BJ (cell line): ENCODE measurements at regions not wholly inside any gene's neighbourhood (a gene's known extent, or its start where the extent isn't known, plus 50 kb on each side); places are given as distances from the start of the nearest gene placed in this dataset.

Source experiments
- CTCF ChIA-PET: fragments of 350-600 bp; formaldehyde crosslinking; extraction: SDS; loops from one replicate; lab custom pipeline; 2021; ENCODE audit warnings: antibody characterized with exemption, inconsistent platforms; lab: Yijun Ruan, JAX
- POLR2A ChIA-PET: fragments of 300-600 bp; sonication (Branson Sonifier 250); formaldehyde crosslinking; extraction: SDS; loops from one replicate; lab custom pipeline; 2021; ENCODE audit warnings: antibody characterized with exemption; lab: Charles Lee
- DNase-seq: peaks from one replicate; pipeline ENCODE4 v3.0.0-alpha.2; 2011; ENCODE audit warnings: low read depth
- H3K27me3 ChIP-seq: 2 replicates; pipeline ENCODE4 v1.6.0; 2011; ENCODE audit warnings: low read length; ENCODE audit not compliant: control insufficient read depth, insufficient read depth
- H3K36me3 ChIP-seq: 2 replicates; pipeline ENCODE4 v1.5.1; 2011; ENCODE audit warnings: low read length; ENCODE audit not compliant: control insufficient read depth, insufficient read depth
- H3K4me3 ChIP-seq: 2 replicates; pipeline ENCODE4 v1.5.1; 2011; ENCODE audit warnings: low read depth, mild to moderate bottlenecking, control low read depth, low read length
- TF ChIP-seq, protein P1 (sequence below): IDR thresholded peaks from 2 replicates; pipeline ENCODE4 v1.5.1; 2011; ENCODE audit warnings: low read depth, mild to moderate bottlenecking, control low read depth, inconsistent platforms, low read length, moderate library complexity; ENCODE audit not compliant: insufficient read depth

DNA sequence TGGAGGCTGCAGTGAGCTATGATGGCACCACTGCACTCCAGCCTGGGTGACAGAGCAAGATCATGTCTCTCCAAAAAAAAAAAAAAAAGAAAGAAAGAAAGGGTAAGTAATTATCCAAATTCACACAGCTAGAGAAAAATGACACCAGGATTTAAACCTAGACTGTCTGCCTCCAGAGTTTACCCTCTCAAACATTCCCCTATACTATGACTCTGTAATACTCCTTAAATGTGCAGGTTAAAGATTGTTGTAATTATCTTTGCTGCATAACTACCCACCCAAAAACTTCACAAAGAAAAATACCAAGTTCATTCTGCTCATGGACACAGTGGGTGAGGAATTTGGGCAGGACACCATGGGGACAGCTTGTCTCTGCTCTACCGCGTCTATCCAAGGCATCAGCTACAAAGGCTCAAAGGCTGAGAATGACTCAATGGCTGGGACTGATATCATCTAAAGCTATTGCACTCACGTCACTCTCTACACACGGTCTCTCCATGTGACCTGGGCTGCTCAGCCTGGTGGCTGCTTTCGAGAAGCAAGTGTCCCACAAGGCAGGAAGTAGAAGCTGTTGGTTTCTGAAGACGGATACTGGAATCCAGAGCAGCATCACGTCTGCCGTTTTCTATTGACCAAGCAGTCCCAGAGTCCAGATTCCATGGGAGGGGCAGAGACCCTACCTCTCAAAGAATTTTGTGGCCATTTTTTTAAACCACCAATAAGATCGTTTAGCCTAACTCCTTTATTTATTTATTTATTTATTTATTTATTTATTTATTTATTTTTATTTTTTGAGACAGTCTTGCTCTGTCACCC lies 185.7 kb upstream of the AUTS2 start:
- POLR2A ChIA-PET, result no interaction called here
- TF ChIP-seq, protein P1, sequence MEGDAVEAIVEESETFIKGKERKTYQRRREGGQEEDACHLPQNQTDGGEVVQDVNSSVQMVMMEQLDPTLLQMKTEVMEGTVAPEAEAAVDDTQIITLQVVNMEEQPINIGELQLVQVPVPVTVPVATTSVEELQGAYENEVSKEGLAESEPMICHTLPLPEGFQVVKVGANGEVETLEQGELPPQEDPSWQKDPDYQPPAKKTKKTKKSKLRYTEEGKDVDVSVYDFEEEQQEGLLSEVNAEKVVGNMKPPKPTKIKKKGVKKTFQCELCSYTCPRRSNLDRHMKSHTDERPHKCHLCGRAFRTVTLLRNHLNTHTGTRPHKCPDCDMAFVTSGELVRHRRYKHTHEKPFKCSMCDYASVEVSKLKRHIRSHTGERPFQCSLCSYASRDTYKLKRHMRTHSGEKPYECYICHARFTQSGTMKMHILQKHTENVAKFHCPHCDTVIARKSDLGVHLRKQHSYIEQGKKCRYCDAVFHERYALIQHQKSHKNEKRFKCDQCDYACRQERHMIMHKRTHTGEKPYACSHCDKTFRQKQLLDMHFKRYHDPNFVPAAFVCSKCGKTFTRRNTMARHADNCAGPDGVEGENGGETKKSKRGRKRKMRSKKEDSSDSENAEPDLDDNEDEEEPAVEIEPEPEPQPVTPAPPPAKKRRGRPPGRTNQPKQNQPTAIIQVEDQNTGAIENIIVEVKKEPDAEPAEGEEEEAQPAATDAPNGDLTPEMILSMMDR, result no peak
- CTCF ChIA-PET, result no interaction called here
- Histone ChIP-seq H3K4me3 (no peak overlapping the region), H3K27me3 (no peaks in the 10 kb centered on the region), H3K36me3 (no peaks in the 10 kb centered on the region)
- DNase-seq, result no peak

- CTCF ChIA-PET, result no interaction called here
- POLR2A ChIA-PET, result no interaction called here
Observed at GRCh38 chr7:69414555-69414954, 183.7 kb upstream of the AUTS2 start.

DNA sequence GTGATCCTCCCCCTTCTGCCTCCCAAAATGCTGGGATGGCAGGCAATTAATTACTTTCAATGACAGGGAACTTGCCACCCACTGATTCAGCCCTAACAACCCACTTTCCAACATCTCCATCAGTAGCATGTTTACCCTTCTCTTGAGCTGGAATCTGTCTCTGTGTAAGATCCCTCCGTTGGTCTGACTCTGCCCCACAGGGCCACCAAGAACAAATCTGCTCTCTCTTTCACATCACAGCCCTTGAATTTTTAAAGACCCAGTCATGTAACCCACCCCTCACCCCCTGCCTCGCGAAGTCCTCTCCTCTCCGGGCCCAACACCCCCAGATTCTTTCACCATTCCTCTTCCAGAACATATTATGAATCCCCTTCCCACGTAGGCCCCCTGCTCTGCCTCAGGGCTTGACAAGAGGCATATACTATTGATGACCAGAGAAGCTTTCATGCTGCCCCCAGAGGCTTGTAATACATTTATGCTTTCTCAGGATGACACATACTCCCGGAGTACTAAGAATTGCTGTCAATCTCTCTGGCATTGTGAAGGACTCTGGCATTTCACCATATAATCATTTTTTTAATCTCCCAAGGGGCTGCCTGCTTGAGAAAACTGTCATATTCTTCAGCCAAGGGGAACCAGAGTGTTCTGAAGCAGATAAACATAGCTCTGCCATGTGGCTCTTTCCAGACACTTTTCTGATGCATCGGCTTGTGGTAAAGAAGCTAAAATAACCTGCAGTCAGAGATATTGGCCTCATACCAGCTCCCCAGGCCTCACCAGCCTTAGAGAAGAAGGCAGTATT lies 179.2 kb upstream of the AUTS2 start:
- CTCF ChIA-PET, result no interaction called here
- no peak for DNase-seq
- TF ChIP-seq, protein P1, result no peak

More at GRCh38 chr7:69414555-69414954, 183.7 kb upstream of the AUTS2 start:
- no peaks in the 10 kb centered on the region for H3K36me3 ChIP-seq
- TF ChIP-seq, protein P1, result no peak
- H3K27me3 ChIP-seq, result no peaks in the 10 kb centered on the region
- no peak overlapping the region for H3K4me3 ChIP-seq
- DNase-seq, result no peak

GRCh38 chr7:69419934-69420333 lies 178.3 kb upstream of the AUTS2 start:
- TF ChIP-seq, protein P1, result no peak
- Histone ChIP-seq H3K36me3 (no peaks in the 10 kb centered on the region), H3K4me3 (no peak overlapping the region), H3K27me3 (no peaks in the 10 kb centered on the region)
- ChIA-PET CTCF (no interaction called here), POLR2A (no interaction called here)
- no peak for DNase-seq

More for the DNA sequence above, 179.2 kb upstream of the AUTS2 start:
- H3K4me3 ChIP-seq, result no peak overlapping the region
- POLR2A ChIA-PET, result no interaction called here
- no peaks in the 10 kb centered on the region for H3K36me3 ChIP-seq
- no peaks in the 10 kb centered on the region for H3K27me3 ChIP-seq

DNA sequence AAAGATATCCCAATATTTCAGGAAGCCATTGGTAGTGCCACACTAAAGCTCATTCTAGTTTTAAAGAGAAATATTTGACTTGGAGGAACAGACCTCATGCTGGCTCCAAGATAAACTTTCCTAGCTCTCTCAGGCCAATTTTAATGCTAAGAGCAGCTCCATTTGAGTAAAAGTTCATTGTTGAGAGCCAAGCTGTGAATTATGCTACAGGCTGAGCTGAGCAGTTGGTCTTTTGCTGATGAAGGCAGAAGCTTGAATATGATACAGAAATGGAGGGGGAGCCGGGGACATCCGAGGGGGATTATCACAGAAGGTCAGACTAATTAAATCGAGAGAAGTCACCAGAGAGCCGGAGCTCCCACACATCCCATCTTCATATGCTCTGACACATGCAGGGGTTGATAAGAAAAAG lies 175.7 kb upstream of the AUTS2 start:
- CTCF ChIA-PET, result no interaction called here
- no peak overlapping the region for H3K4me3 ChIP-seq
- H3K27me3 ChIP-seq, result no peaks in the 10 kb centered on the region
- TF ChIP-seq, protein P1, result no peak
- no peaks in the 10 kb centered on the region for H3K36me3 ChIP-seq
- DNase-seq, result no peak
- POLR2A ChIA-PET, result no interaction called here
